ENCODE measurements at regions not wholly inside any gene's neighbourhood (a gene's known extent, or its start where the extent isn't known, plus 50 kb on each side); places are given as distances from the start of the nearest gene placed in this dataset.

DNA sequence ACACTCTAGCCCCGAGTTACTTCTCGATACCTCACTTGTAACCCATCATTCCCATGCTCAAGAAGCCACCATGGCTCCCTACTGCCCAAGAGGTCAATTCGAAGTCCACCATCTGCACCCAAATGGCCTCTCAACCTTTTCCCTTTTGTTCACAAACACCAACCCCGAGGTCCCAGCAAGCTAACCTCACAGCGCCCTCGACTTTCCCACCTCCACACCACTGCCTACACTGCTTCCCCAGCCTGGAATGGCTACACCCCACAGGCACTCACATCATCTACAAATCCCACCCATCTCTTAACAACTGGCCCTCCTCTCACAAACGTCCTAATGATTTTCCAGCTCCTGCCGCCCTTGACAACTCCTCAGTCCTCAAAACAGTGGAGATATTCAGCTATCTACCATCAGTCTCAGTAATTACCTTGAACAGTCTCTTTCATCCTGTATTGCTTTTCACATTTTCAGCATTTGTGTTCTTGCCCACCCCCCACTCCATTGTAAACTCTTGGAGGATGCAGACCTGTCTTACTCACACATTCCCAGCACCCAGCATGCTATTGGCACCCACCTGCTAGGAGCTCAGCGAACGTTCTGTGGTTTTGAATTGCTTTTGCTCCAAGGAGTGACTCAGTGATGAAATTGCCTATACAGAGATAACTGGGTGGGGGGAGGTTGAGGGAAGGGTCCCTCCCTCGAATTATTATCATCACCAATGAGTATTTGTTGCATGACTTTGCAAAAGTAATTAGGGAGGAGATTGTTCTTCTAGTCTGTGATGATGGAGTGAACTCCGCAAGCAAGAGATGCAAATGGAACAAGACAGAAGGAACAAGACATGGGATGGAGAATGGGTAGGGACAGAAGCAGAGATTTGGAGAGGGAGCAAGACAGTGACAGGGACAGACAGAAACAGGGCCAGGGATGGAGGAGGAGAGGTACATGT is 106.8 kb downstream of the CYP26B1 start:
- Histone ChIP-seq H3K27me3 (ENCODE audit: insufficient read depth) (no peaks in the 10 kb centered on the region), H3K4me3 (no peak overlapping the region), H3K79me2 (replicated peaks; ENCODE audit: insufficient read depth) (no peaks in the 10 kb centered on the region), H3K4me2 (no peak overlapping the region), H3K36me3 (ENCODE audit: insufficient read depth) (no peaks in the 10 kb centered on the region), H4K20me1 (replicated peaks; ENCODE audit: insufficient read depth) (no peaks in the 10 kb centered on the region), H3K27ac (ENCODE audit: low read depth) (no peak overlapping the region), H2AFZ (no peak overlapping the region), H3K9me2 (ENCODE audit: insufficient read depth) (0 out of 2 replicates have a peak, but pooled peaks cover 5% of the 10 kb centered on the region), H3F3A (replicated peaks; ENCODE audit: low read depth) (no peaks in the 10 kb centered on the region), H3K4me1 (ENCODE audit: insufficient read depth) (no peaks in the 10 kb centered on the region)
- peaks cover 3% of the 10 kb centered on the region; the same call in 2 of the 3 replicates for H3K36me3 Mint-ChIP-seq (ENCODE audit: low read depth)
- no peak overlapping the region for H3K27ac Mint-ChIP-seq
- TF ChIP-seq, protein P1, sequence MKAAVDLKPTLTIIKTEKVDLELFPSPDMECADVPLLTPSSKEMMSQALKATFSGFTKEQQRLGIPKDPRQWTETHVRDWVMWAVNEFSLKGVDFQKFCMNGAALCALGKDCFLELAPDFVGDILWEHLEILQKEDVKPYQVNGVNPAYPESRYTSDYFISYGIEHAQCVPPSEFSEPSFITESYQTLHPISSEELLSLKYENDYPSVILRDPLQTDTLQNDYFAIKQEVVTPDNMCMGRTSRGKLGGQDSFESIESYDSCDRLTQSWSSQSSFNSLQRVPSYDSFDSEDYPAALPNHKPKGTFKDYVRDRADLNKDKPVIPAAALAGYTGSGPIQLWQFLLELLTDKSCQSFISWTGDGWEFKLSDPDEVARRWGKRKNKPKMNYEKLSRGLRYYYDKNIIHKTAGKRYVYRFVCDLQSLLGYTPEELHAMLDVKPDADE (IDR thresholded peaks at IDR 0.05), result no peak
- TF ChIP-seq EZH2 (IDR thresholded peaks at IDR 0.05; ENCODE audit: low read depth, unreplicated experiment) (no peak), ZNF114 (CRISPR knock-in tag; IDR thresholded peaks at IDR 0.05) (no peak), ZNF331 (CRISPR knock-in tag; IDR thresholded peaks at IDR 0.05; ENCODE audit: low read depth) (no peak), JUNB (IDR thresholded peaks at IDR 0.05; ENCODE audit: unreplicated experiment) (no peak), NANOG (IDR thresholded peaks at IDR 0.05; ENCODE audit: borderline replicate concordance) (no peak), POLR2AphosphoS5 (IDR thresholded peaks at IDR 0.05; ENCODE audit: low read depth) (no peak), STAT1 (IDR thresholded peaks at IDR 0.05; ENCODE audit: unreplicated experiment) (no peak), CREB1 (CRISPR knock-in tag; IDR thresholded peaks at IDR 0.05; ENCODE audit: low read depth) (no peak), EZH2phosphoT487 (IDR thresholded peaks at IDR 0.05; ENCODE audit: unreplicated experiment) (no peak)
- TF ChIP-seq, protein P2, sequence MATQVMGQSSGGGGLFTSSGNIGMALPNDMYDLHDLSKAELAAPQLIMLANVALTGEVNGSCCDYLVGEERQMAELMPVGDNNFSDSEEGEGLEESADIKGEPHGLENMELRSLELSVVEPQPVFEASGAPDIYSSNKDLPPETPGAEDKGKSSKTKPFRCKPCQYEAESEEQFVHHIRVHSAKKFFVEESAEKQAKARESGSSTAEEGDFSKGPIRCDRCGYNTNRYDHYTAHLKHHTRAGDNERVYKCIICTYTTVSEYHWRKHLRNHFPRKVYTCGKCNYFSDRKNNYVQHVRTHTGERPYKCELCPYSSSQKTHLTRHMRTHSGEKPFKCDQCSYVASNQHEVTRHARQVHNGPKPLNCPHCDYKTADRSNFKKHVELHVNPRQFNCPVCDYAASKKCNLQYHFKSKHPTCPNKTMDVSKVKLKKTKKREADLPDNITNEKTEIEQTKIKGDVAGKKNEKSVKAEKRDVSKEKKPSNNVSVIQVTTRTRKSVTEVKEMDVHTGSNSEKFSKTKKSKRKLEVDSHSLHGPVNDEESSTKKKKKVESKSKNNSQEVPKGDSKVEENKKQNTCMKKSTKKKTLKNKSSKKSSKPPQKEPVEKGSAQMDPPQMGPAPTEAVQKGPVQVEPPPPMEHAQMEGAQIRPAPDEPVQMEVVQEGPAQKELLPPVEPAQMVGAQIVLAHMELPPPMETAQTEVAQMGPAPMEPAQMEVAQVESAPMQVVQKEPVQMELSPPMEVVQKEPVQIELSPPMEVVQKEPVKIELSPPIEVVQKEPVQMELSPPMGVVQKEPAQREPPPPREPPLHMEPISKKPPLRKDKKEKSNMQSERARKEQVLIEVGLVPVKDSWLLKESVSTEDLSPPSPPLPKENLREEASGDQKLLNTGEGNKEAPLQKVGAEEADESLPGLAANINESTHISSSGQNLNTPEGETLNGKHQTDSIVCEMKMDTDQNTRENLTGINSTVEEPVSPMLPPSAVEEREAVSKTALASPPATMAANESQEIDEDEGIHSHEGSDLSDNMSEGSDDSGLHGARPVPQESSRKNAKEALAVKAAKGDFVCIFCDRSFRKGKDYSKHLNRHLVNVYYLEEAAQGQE (IDR thresholded peaks at IDR 0.05; ENCODE audit: unreplicated experiment), result no peak
- TF ChIP-seq, protein P3, sequence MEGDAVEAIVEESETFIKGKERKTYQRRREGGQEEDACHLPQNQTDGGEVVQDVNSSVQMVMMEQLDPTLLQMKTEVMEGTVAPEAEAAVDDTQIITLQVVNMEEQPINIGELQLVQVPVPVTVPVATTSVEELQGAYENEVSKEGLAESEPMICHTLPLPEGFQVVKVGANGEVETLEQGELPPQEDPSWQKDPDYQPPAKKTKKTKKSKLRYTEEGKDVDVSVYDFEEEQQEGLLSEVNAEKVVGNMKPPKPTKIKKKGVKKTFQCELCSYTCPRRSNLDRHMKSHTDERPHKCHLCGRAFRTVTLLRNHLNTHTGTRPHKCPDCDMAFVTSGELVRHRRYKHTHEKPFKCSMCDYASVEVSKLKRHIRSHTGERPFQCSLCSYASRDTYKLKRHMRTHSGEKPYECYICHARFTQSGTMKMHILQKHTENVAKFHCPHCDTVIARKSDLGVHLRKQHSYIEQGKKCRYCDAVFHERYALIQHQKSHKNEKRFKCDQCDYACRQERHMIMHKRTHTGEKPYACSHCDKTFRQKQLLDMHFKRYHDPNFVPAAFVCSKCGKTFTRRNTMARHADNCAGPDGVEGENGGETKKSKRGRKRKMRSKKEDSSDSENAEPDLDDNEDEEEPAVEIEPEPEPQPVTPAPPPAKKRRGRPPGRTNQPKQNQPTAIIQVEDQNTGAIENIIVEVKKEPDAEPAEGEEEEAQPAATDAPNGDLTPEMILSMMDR (conservative IDR thresholded peaks at IDR 0.05; ENCODE audit: low read depth in 2 of 2), result no peak
- TF ChIP-seq, protein P4, sequence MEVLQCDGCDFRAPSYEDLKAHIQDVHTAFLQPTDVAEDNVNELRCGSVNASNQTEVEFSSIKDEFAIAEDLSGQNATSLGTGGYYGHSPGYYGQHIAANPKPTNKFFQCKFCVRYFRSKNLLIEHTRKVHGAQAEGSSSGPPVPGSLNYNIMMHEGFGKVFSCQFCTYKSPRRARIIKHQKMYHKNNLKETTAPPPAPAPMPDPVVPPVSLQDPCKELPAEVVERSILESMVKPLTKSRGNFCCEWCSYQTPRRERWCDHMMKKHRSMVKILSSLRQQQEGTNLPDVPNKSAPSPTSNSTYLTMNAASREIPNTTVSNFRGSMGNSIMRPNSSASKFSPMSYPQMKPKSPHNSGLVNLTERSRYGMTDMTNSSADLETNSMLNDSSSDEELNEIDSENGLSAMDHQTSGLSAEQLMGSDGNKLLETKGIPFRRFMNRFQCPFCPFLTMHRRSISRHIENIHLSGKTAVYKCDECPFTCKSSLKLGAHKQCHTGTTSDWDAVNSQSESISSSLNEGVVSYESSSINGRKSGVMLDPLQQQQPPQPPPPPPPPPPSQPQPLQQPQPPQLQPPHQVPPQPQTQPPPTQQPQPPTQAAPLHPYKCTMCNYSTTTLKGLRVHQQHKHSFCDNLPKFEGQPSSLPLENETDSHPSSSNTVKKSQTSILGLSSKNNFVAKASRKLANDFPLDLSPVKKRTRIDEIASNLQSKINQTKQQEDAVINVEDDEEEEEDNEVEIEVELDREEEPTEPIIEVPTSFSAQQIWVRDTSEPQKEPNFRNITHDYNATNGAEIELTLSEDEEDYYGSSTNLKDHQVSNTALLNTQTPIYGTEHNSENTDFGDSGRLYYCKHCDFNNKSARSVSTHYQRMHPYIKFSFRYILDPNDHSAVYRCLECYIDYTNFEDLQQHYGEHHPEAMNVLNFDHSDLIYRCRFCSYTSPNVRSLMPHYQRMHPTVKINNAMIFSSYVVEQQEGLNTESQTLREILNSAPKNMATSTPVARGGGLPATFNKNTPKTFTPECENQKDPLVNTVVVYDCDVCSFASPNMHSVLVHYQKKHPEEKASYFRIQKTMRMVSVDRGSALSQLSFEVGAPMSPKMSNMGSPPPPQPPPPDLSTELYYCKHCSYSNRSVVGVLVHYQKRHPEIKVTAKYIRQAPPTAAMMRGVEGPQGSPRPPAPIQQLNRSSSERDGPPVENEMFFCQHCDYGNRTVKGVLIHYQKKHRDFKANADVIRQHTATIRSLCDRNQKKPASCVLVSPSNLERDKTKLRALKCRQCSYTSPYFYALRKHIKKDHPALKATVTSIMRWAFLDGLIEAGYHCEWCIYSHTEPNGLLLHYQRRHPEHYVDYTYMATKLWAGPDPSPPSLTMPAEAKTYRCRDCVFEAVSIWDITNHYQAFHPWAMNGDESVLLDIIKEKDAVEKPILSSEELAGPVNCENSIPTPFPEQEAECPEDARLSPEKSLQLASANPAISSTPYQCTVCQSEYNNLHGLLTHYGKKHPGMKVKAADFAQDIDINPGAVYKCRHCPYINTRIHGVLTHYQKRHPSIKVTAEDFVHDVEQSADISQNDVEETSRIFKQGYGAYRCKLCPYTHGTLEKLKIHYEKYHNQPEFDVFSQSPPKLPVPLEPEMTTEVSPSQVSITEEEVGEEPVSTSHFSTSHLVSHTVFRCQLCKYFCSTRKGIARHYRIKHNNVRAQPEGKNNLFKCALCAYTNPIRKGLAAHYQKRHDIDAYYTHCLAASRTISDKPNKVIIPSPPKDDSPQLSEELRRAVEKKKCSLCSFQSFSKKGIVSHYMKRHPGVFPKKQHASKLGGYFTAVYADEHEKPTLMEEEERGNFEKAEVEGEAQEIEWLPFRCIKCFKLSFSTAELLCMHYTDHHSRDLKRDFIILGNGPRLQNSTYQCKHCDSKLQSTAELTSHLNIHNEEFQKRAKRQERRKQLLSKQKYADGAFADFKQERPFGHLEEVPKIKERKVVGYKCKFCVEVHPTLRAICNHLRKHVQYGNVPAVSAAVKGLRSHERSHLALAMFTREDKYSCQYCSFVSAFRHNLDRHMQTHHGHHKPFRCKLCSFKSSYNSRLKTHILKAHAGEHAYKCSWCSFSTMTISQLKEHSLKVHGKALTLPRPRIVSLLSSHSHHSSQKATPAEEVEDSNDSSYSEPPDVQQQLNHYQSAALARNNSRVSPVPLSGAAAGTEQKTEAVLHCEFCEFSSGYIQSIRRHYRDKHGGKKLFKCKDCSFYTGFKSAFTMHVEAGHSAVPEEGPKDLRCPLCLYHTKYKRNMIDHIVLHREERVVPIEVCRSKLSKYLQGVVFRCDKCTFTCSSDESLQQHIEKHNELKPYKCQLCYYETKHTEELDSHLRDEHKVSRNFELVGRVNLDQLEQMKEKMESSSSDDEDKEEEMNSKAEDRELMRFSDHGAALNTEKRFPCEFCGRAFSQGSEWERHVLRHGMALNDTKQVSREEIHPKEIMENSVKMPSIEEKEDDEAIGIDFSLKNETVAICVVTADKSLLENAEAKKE (CRISPR knock-in tag; IDR thresholded peaks at IDR 0.05), result no peak
- H3K4me3 Mint-ChIP-seq, result no peak overlapping the region
- ATAC-seq, result no peak
- H3K9me3 Mint-ChIP-seq, result peaks cover 15% of the 10 kb centered on the region
- peaks cover 4% of the 10 kb centered on the region for H3K27me3 Mint-ChIP-seq (ENCODE audit: insufficient read depth, low read depth, poor library complexity)
- no peaks in the 10 kb centered on the region; the same call in 2 of the 3 replicates for H3K4me1 Mint-ChIP-seq
- no peak for DNase-seq (ENCODE audit: low spot score)
